ENCODE measurements at regions not wholly inside any gene's neighbourhood (a gene's known extent, or its start where the extent isn't known, plus 50 kb on each side); places are given as distances from the start of the nearest gene placed in this dataset.

GRCh38 chr6:40907198-40907701 lies 131.8 kb downstream of the UNC5CL start:
- no peaks in the 10 kb centered on the region for H3K4me1 ChIP-seq (ENCODE audit: control insufficient read depth, insufficient read depth, low read length)
- H3K9me3 ChIP-seq (replicated peaks; ENCODE audit: low read length) = no peaks in the 10 kb centered on the region
- no peak overlapping the region for H3K9ac ChIP-seq (ENCODE audit: low read depth, low read length)
- no peak overlapping the region for H3K4me2 ChIP-seq (ENCODE audit: low read length)
- no peak overlapping the region for H3K4me3 ChIP-seq (ENCODE audit: low read length)
- no peaks in the 10 kb centered on the region for H3K36me3 ChIP-seq (ENCODE audit: insufficient read depth, low read length)
- no peaks in the 10 kb centered on the region for H3K27me3 ChIP-seq (ENCODE audit: control insufficient read depth, insufficient read depth, low read length)

- no peak overlapping the region for H3K4me3 ChIP-seq (ENCODE audit: low read length)
- H3K36me3 ChIP-seq (ENCODE audit: insufficient read depth, low read length) = no peaks in the 10 kb centered on the region
Observed at GRCh38 chr6:40906759-40907158, 132.3 kb downstream of the UNC5CL start.

GRCh38 chr6:40904583-40905194 lies 134.3 kb downstream of the UNC5CL start:
- H3K4me1 ChIP-seq (ENCODE audit: control insufficient read depth, insufficient read depth, low read length) = no peaks in the 10 kb centered on the region
- no peaks in the 10 kb centered on the region for H3K9me3 ChIP-seq (replicated peaks; ENCODE audit: low read length)
- no peak overlapping the region for H3K4me3 ChIP-seq (ENCODE audit: low read length)
- H3K36me3 ChIP-seq (ENCODE audit: insufficient read depth, low read length) = no peaks in the 10 kb centered on the region
- H3K4me2 ChIP-seq (ENCODE audit: low read length) = no peak overlapping the region
- H3K9ac ChIP-seq (ENCODE audit: low read depth, low read length) = no peak overlapping the region
- H3K27me3 ChIP-seq (ENCODE audit: control insufficient read depth, insufficient read depth, low read length) = no peaks in the 10 kb centered on the region

More at GRCh38 chr6:40906759-40907158, 132.3 kb downstream of the UNC5CL start:
- H3K9me3 ChIP-seq (replicated peaks; ENCODE audit: low read length) = no peaks in the 10 kb centered on the region
- no peaks in the 10 kb centered on the region for H3K27me3 ChIP-seq (ENCODE audit: control insufficient read depth, insufficient read depth, low read length)
- H3K9ac ChIP-seq (ENCODE audit: low read depth, low read length) = no peak overlapping the region
- no peaks in the 10 kb centered on the region for H3K4me1 ChIP-seq (ENCODE audit: control insufficient read depth, insufficient read depth, low read length)
- H3K4me2 ChIP-seq (ENCODE audit: low read length) = no peak overlapping the region

- no peak overlapping the region for H3K4me2 ChIP-seq (ENCODE audit: low read length)
Observed at GRCh38 chr6:40903456-40903855, 135.6 kb downstream of the UNC5CL start.

GRCh38 chr6:40901322-40902055 lies 137.5 kb downstream of the UNC5CL start:
- no peaks in the 10 kb centered on the region for H3K4me1 ChIP-seq (ENCODE audit: control insufficient read depth, insufficient read depth, low read length)
- H3K9ac ChIP-seq (ENCODE audit: low read depth, low read length) = no peak overlapping the region
- H3K36me3 ChIP-seq (ENCODE audit: insufficient read depth, low read length) = no peaks in the 10 kb centered on the region
- no peak overlapping the region for H3K4me2 ChIP-seq (ENCODE audit: low read length)
- H3K4me3 ChIP-seq (ENCODE audit: low read length) = no peak overlapping the region
- no peaks in the 10 kb centered on the region for H3K9me3 ChIP-seq (replicated peaks; ENCODE audit: low read length)
- H3K27me3 ChIP-seq (ENCODE audit: control insufficient read depth, insufficient read depth, low read length) = no peaks in the 10 kb centered on the region

More at GRCh38 chr6:40903456-40903855, 135.6 kb downstream of the UNC5CL start:
- Histone ChIP-seq H3K36me3 (ENCODE audit: insufficient read depth, low read length) (no peaks in the 10 kb centered on the region), H3K9me3 (replicated peaks; ENCODE audit: low read length) (no peaks in the 10 kb centered on the region), H3K27me3 (ENCODE audit: control insufficient read depth, insufficient read depth, low read length) (no peaks in the 10 kb centered on the region), H3K9ac (ENCODE audit: low read depth, low read length) (no peak overlapping the region), H3K4me1 (ENCODE audit: control insufficient read depth, insufficient read depth, low read length) (no peaks in the 10 kb centered on the region), H3K4me3 (ENCODE audit: low read length) (no peak overlapping the region)

GRCh38 chr6:40900791-40901190 lies 138.2 kb downstream of the UNC5CL start:
- Histone ChIP-seq H3K4me3 (ENCODE audit: low read length) (no peak overlapping the region), H3K4me1 (ENCODE audit: control insufficient read depth, insufficient read depth, low read length) (no peaks in the 10 kb centered on the region), H3K9ac (ENCODE audit: low read depth, low read length) (no peak overlapping the region), H3K4me2 (ENCODE audit: low read length) (no peak overlapping the region), H3K27me3 (ENCODE audit: control insufficient read depth, insufficient read depth, low read length) (no peaks in the 10 kb centered on the region), H3K36me3 (ENCODE audit: insufficient read depth, low read length) (no peaks in the 10 kb centered on the region), H3K9me3 (replicated peaks; ENCODE audit: low read length) (no peaks in the 10 kb centered on the region)

GRCh38 chr6:40899684-40900155 lies 139.3 kb downstream of the UNC5CL start:
- Histone ChIP-seq H3K9me3 (replicated peaks; ENCODE audit: low read length) (no peaks in the 10 kb centered on the region), H3K4me2 (ENCODE audit: low read length) (no peak overlapping the region), H3K36me3 (ENCODE audit: insufficient read depth, low read length) (no peaks in the 10 kb centered on the region), H3K27me3 (ENCODE audit: control insufficient read depth, insufficient read depth, low read length) (no peaks in the 10 kb centered on the region), H3K4me3 (ENCODE audit: low read length) (no peak overlapping the region), H3K4me1 (ENCODE audit: control insufficient read depth, insufficient read depth, low read length) (no peaks in the 10 kb centered on the region), H3K9ac (ENCODE audit: low read depth, low read length) (no peak overlapping the region)

GRCh38 chr6:40898073-40898472 lies 140.9 kb downstream of the UNC5CL start:
- Histone ChIP-seq H3K4me1 (ENCODE audit: control insufficient read depth, insufficient read depth, low read length) (no peaks in the 10 kb centered on the region), H3K36me3 (ENCODE audit: insufficient read depth, low read length) (no peaks in the 10 kb centered on the region), H3K27me3 (ENCODE audit: control insufficient read depth, insufficient read depth, low read length) (no peaks in the 10 kb centered on the region), H3K4me3 (ENCODE audit: low read length) (no peak overlapping the region), H3K4me2 (ENCODE audit: low read length) (no peak overlapping the region), H3K9me3 (replicated peaks; ENCODE audit: low read length) (no peaks in the 10 kb centered on the region), H3K9ac (ENCODE audit: low read depth, low read length) (no peak overlapping the region)

GRCh38 chr6:40897390-40898003 lies 141.5 kb downstream of the UNC5CL start:
- H3K9ac ChIP-seq (ENCODE audit: low read depth, low read length) = no peak overlapping the region
- H3K36me3 ChIP-seq (ENCODE audit: insufficient read depth, low read length) = no peaks in the 10 kb centered on the region
- no peaks in the 10 kb centered on the region for H3K27me3 ChIP-seq (ENCODE audit: control insufficient read depth, insufficient read depth, low read length)
- H3K4me3 ChIP-seq (ENCODE audit: low read length) = no peak overlapping the region
- H3K4me2 ChIP-seq (ENCODE audit: low read length) = no peak overlapping the region
- H3K4me1 ChIP-seq (ENCODE audit: control insufficient read depth, insufficient read depth, low read length) = no peaks in the 10 kb centered on the region
- H3K9me3 ChIP-seq (replicated peaks; ENCODE audit: low read length) = no peaks in the 10 kb centered on the region

GRCh38 chr6:40896696-40897095 lies 142.3 kb downstream of the UNC5CL start:
- H3K9ac ChIP-seq (ENCODE audit: low read depth, low read length) = no peak overlapping the region
- no peaks in the 10 kb centered on the region for H3K9me3 ChIP-seq (replicated peaks; ENCODE audit: low read length)
- no peak overlapping the region for H3K4me3 ChIP-seq (ENCODE audit: low read length)
- no peaks in the 10 kb centered on the region for H3K4me1 ChIP-seq (ENCODE audit: control insufficient read depth, insufficient read depth, low read length)
- no peaks in the 10 kb centered on the region for H3K36me3 ChIP-seq (ENCODE audit: insufficient read depth, low read length)
- H3K27me3 ChIP-seq (ENCODE audit: control insufficient read depth, insufficient read depth, low read length) = no peaks in the 10 kb centered on the region
- H3K4me2 ChIP-seq (ENCODE audit: low read length) = no peak overlapping the region

GRCh38 chr6:40894962-40895799 lies 143.8 kb downstream of the UNC5CL start:
- H3K9me3 ChIP-seq (replicated peaks; ENCODE audit: low read length) = no peaks in the 10 kb centered on the region
- no peaks in the 10 kb centered on the region for H3K36me3 ChIP-seq (ENCODE audit: insufficient read depth, low read length)
- H3K27me3 ChIP-seq (ENCODE audit: control insufficient read depth, insufficient read depth, low read length) = peaks cover 4% of the 10 kb centered on the region
- H3K9ac ChIP-seq (ENCODE audit: low read depth, low read length) = no peak overlapping the region
- no peaks in the 10 kb centered on the region for H3K4me1 ChIP-seq (ENCODE audit: control insufficient read depth, insufficient read depth, low read length)
- H3K4me2 ChIP-seq (ENCODE audit: low read length) = no peak overlapping the region
- H3K4me3 ChIP-seq (ENCODE audit: low read length) = no peak overlapping the region
